Adrenal gland (tissue), 9 donors: ENCODE measurements at regions not wholly inside any gene's neighbourhood (a gene's known extent, or its start where the extent isn't known, plus 50 kb on each side); places are given as distances from the start of the nearest gene placed in this dataset.

Experiments
- DNase-seq, 7 donors: peaks; one replicate each; pipeline ENCODE4 v3.0.0-alpha.2; 2019 to 2020
- H3K27ac ChIP-seq, 5 donors: fragments of 200-600 bp; sonication (generic) in 4 of 5; 1 replicate in 3 of 5; 2 replicates in 2 of 5; pipeline versions ENCODE4 v1.5.1 to v1.8.0; 2016 to 2020; ENCODE audit warnings: mild to moderate bottlenecking in 1 of 5
- H3K27me3 ChIP-seq: fragments of 200-600 bp; 2 replicates; pipeline ENCODE4 v1.8.0; 2021
- H3K36me3 ChIP-seq, 2 donors: fragments of 200-600 bp; replicated peaks in 1 of 2; 1 replicate in 1 of 2; 2 replicates in 1 of 2; pipeline versions ENCODE4 v1.5.1 to v1.8.0; 2018 to 2022
- H3K4me1 ChIP-seq, 2 donors: fragments of 200-600 bp; replicated peaks in 1 of 2; 1 replicate in 1 of 2; 2 replicates in 1 of 2; pipeline versions ENCODE4 v1.5.1 to v1.8.0; 2018 to 2021
- H3K4me3 ChIP-seq, 4 donors: fragments of 200-600 bp; sonication (generic) in 3 of 4; one replicate each; pipeline ENCODE4 v1.5.1; 2016 to 2018
- H3K9me3 ChIP-seq, 3 donors: fragments of 200-600 bp; sonication (generic) in 1 of 3; replicated peaks in 1 of 3; 1 replicate in 2 of 3; 2 replicates in 1 of 3; pipeline versions ENCODE4 v1.5.1 to v1.8.0; 2016 to 2021
- POLR2A ChIP-seq, 2 donors: fragments of 450-650 bp; IDR thresholded peaks; one replicate each; pipeline ENCODE4 v1.6.1; 2017; ENCODE audit warnings: antibody characterized with exemption in 2 of 2, mild to moderate bottlenecking in 2 of 2, moderate library complexity in 1 of 2
- WGBS, 4 donors: extraction: QIAGEN DNeasy Blood & Tissue Kit in 2 of 4; methylation state at CpG; one replicate each; pipeline versions ENCODE4 v1.1.5 to v1.1.7; 2013 to 2017; 5-methylcytosine and 5-hydroxymethylcytosine counted together
- intact Hi-C, 2 donors: fragments of 100-400 bp; cut with DNase I; formaldehyde crosslinking; loops; one replicate each; pipeline versions ENCODE4 v1.14.1 to v1.15.0; 2022 to 2023
- TF ChIP-seq, protein P1 (sequence below), 6 experiments: fragments of 450-650 bp in 4 of 6; fragments of 200-600 bp in 2 of 6; sonication (generic) in 1 of 6; IDR thresholded peaks; 1 replicate in 5 of 6; 2 replicates in 1 of 6; pipeline versions ENCODE4 v1.5.1 to v1.8.0; 2016 to 2021; ENCODE audit warnings: antibody characterized with exemption in 6 of 6, mild to moderate bottlenecking in 2 of 6, moderate library complexity in 1 of 6
- donor health status: healthy with polysubstance abuse.
- donor health status: Bipolar disorder and iron deficiency.
- donor health status: DM: yes; HTN: yes; CAD: no.
- donor health status: DM: no; HTN: no; CAD: no.
- donor health status: DM: no; HTN: no; CAD: no.

DNA sequence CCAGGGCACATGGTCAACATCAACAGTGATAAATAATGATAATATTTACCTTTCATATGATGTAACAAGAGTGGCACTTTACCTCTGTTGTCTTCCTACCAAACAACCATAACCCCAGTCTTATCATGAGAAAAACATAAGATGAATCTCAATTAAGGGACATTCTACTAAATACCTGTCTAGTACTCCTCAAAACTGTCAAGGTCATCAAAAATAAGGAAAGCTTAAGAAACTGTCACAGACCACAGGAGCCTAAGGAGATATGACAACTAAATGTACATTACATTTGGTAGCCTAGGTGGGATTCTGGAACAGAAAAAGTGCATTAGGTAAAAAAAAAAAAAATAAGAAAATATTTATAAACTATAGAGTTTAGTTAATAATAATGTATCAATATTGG, 118.1 kb downstream of the CCDC34 start:
- Histone ChIP-seq H3K4me1 (no peaks in the 10 kb centered on the region), H3K27me3 (no peaks in the 10 kb centered on the region), H3K4me3 (no peak overlapping the region), H3K9me3 (no peaks in the 10 kb centered on the region), H3K27ac (no peak overlapping the region), H3K36me3 (no peaks in the 10 kb centered on the region)
- no peak for DNase-seq
- intact Hi-C loops = no loop called here
- TF ChIP-seq, protein P1, sequence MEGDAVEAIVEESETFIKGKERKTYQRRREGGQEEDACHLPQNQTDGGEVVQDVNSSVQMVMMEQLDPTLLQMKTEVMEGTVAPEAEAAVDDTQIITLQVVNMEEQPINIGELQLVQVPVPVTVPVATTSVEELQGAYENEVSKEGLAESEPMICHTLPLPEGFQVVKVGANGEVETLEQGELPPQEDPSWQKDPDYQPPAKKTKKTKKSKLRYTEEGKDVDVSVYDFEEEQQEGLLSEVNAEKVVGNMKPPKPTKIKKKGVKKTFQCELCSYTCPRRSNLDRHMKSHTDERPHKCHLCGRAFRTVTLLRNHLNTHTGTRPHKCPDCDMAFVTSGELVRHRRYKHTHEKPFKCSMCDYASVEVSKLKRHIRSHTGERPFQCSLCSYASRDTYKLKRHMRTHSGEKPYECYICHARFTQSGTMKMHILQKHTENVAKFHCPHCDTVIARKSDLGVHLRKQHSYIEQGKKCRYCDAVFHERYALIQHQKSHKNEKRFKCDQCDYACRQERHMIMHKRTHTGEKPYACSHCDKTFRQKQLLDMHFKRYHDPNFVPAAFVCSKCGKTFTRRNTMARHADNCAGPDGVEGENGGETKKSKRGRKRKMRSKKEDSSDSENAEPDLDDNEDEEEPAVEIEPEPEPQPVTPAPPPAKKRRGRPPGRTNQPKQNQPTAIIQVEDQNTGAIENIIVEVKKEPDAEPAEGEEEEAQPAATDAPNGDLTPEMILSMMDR (IDR thresholded peaks at IDR 0.05) = no peak

DNA sequence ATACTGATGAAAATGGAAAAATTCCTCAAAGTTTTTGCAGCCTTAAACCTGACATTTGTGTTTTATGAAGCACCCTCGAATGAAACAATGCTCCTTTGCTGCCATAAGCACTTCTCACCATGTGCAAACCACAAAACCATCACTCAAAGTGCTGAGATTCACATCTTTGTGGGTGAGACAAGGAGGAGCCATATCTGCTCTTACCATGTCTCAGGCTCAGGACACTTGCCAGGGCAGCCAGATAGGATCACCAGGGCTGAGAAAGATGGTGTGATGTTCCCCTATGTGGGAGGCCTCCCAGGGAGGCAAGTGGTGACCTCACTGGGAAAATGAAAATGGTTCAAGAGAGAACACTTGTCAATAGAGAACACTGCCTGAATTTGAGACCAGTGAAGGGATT, 120.4 kb downstream of the CCDC34 start:
- no peaks in the 10 kb centered on the region for H3K36me3 ChIP-seq
- no peak overlapping the region for H3K4me3 ChIP-seq
- no peak for TF ChIP-seq POLR2A (IDR thresholded peaks at IDR 0.05)
- TF ChIP-seq, protein P1 (IDR thresholded peaks at IDR 0.05) = no peak
- no peaks in the 10 kb centered on the region for H3K4me1 ChIP-seq
- H3K9me3 ChIP-seq = no peaks in the 10 kb centered on the region
- DNase-seq = no peak
- intact Hi-C loops = no loop called here
- WGBS, 4 donors = 25 to 58% (median 40%) methylated on average over 1 of the region's 1 CpG
- no peaks in the 10 kb centered on the region for H3K27me3 ChIP-seq
- H3K27ac ChIP-seq = no peak overlapping the region

DNA sequence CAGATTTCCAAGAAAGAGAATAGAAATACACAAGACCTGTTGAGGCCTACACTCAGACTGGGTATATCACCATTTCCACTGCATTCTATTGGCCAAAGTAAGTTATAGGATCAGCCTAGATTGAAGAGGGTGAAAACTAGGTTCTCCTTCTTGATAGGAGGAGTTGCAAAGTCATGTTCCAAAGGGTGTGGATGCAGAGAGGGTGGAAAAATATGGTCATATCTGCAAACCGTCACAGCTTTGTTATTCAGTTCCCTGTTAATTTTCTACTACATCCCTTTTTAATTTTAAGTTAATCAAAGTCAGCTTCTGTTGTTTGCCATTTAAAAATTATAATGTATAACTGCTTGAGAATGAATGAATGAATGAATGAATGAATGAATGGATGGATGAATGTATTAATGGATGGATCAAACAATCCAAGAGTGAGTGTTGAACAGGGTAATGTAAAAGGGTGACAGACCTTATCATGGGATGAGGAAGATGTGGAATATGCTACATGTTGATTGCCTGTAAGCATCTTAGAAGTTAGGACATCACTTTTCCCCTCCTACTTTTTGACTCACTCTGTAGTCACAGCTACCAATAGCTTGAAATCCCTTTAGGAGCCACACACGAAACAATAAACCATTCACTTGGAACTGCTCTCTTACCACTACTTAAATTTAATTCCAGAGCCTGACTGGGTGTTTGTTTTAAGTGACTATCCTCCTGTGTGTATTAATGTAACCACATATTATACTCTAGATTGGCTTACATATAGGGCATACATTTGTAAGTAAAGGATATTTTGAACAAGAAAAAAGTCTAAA, 121.5 kb downstream of the CCDC34 start:
- no peaks in the 10 kb centered on the region for H3K4me1 ChIP-seq
- DNase-seq = no peak
- no peak overlapping the region for H3K27ac ChIP-seq
- no peaks in the 10 kb centered on the region for H3K27me3 ChIP-seq
- WGBS, 4 donors = 47 to 86% (median 80%) methylated on average over 2 of the region's 2 CpGs
- H3K4me3 ChIP-seq = no peak overlapping the region
- intact Hi-C loops = no loop called here
- H3K9me3 ChIP-seq = no peaks in the 10 kb centered on the region
- no peaks in the 10 kb centered on the region for H3K36me3 ChIP-seq
- no peak for TF ChIP-seq POLR2A (IDR thresholded peaks at IDR 0.05)
- TF ChIP-seq, protein P1 (IDR thresholded peaks at IDR 0.05) = no peak

DNA sequence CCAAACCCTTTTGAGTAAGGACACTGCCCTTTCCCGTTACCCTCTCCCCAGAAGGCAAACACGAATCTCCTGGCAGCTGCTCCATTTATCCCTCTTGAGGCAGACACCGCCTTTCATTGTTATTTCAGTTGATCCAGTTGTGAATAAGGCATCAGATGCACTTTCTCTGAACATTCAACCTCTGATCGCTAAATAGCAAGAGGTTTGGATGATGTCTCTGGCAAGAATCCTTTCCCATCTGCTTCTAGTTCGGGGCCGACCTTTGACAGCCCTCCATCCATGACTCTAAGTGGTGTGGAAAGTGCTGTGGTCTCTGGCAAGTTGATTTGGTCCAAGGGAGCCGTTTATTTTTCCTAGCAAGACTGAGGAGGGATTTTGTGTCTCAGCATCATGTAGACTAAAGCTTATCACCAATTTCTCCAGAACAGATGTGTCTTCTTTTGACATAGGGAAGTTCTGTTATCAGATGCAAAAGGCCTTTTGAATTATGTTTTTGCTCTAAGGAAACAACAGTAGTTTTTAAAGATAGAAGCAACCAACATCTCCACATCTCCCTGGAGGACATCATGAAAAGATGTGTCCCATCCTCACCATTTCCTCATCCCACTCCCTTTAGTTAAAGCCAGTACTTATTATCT, 123.6 kb downstream of the CCDC34 start:
- Histone ChIP-seq H3K9me3 (no peaks in the 10 kb centered on the region), H3K4me1 (peaks cover 4 to 7% of the 10 kb centered on the region in 2 donors), H3K4me3 (no peak overlapping the region), H3K36me3 (no peaks in the 10 kb centered on the region), H3K27ac (no peak overlapping the region), H3K27me3 (no peaks in the 10 kb centered on the region)
- intact Hi-C loops = loop anchor here in 1 of 2 donors (10.0 kb wide), 1 partner anchor 55 kb away; no protein-coding TSS in a partner anchor
- TF ChIP-seq POLR2A (IDR thresholded peaks at IDR 0.05) = no peak
- TF ChIP-seq, protein P1 (IDR thresholded peaks at IDR 0.05) = no peak
- WGBS, 4 donors = 50 to 68% (median 65%) methylated on average over 7 of the region's 7 CpGs
- no peak for DNase-seq
